HuH-7 (cell line): ENCODE measurements at regions not wholly inside any gene's neighbourhood (a gene's known extent, or its start where the extent isn't known, plus 50 kb on each side); places are given as distances from the start of the nearest gene placed in this dataset.

ENCODE experiments used
- DNase-seq: peaks from one replicate; pipeline ENCODE4 v3.0.0; 2011; ENCODE audit warnings: low spot score

DNA sequence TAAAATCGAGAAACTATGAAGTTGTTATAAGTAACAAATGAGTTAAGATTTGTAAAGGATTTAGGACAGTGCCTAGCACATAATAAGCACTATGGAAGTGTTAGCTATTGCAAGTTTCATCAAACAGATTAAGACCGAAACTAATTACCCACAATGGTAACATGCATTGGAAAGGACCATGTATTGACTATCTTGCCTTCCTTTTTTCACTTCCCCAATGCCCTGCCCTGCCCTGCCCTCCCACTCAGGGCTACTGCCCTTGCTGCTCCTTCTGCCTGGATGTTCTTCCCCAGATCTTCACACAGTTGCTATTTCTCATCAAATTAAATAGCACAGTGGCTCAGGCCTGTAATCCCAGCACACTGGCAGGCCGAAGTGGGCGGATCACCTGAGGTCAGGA, 202.1 kb upstream of the PSMD7 start:
- DNase-seq: no peak

DNA sequence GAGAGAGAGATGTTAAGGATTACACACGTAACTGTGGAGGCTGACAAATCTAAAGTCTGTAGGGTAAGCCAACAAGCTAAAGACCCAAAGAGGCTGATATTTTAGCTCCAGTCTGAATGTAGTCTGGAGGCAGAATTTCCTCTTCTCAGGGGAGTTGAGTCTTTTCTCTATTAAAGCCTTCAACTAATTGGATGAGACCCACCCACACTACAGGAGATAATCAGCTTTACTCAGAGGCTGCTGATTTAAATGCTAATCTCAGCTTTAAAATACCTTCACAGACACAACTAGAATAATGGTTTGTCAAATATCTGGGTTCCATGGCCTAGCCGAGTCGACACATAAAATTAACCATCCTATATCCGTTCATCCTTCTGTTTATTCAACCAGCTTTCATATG, 204.3 kb upstream of the PSMD7 start:
- DNase-seq: no peak

GRCh38 chr16:74090871-74091270, 205.7 kb upstream of the PSMD7 start:
- DNase-seq: no peak

DNA sequence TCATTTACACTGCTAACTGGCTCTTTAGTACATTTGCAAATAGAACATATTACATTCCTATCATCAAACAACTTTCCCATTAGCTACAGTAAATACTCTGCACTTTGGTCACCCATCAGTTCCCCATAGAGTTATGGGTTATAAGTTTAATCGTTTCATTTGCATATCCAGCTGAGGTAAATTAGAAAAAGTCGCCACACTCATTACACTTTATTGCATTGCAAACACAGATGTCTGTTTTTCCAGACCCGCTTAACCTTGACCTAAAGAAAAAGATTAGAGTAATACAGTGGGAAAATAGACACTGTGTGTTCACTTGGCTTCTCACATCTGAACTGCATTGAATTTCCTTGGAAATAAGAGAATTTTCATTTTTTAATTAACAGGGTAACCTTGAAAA, 213.1 kb upstream of the PSMD7 start:
- no peak for DNase-seq

- DNase-seq: no peak
Measured at GRCh38 chr16:74080311-74080710, 216.3 kb upstream of the PSMD7 start.

- DNase-seq: no peak
Measured at GRCh38 chr16:74079232-74079586, 217.4 kb upstream of the PSMD7 start.

DNA sequence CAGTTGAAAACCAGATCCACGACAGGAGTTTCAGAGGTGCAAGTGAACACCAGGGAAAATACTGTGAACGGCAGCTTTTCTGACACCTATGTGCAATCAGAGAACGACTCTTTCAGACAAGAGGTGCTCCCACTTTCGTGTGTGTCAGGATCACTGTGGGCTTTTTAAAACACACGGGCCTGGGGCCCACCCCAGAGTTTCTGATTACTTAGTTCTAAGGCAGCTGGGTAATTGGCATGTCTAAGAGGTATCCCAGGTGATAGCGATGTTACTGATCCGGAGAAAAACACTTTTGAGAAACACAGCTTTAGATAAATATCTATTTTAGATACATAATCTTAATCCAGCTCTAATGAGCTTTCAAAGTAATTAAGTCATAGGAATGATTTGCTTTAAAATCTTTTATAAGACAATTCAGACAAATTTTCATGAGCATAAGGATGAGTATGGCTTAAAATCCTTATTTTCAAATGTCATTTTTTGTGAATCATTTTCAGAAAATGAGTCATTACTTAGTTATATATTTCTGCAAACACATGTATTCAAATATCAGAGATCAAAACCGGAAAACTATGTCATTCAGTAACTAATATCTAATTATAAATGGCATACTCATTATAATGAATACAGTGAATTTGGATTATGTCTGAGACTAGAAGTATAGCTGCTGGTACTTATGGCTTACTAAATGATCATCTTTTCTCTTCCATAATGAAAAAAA, 217.9 kb upstream of the PSMD7 start:
- no peak for DNase-seq

- no peak for DNase-seq
Measured at GRCh38 chr16:74076568-74076967, 220.0 kb upstream of the PSMD7 start.

DNA sequence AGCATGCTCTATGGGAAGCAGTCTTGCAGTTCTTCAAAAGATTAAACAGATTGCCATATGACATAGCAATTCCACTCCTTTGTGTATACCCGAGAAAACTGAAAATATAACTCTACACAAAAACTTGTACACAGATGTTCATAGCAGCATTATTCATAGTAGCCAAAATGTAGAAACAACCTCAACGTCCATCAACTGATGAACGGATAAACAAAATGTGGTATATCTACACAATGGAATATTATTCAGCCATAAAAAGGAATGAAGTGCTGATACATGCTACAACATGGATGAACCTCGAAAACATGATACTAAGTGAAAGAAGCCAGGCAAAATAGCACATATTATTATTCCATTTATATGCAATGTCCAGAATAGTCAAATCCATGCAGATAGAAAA, 221.2 kb upstream of the PSMD7 start:
- DNase-seq: no peak

- DNase-seq: no peak
Measured at GRCh38 chr16:74073456-74073855, 223.2 kb upstream of the PSMD7 start.

GRCh38 chr16:74071996-74072535, 224.5 kb upstream of the PSMD7 start:
- no peak for DNase-seq

DNA sequence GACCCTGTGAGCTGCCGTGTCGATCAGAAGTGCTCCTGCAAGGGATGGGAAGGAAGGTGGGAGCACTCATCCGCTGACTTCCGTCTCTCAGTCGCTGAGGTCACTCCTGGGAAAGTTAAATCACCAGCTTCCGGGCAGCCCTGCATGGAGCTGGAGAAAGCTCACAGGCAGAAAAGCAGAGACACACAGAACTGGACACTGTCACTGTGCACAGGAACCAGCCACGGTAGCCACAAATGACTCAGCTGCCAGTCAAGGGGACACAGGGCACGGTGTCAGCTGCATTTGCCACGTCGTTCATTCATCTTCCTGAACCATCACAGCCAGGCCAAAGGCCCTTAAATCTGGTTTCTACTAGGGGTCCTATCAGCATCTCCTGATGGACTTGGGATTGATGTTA, 226.4 kb upstream of the PSMD7 start:
- DNase-seq: no peak

- no peak for DNase-seq
Measured at GRCh38 chr16:74064120-74064735, 232.4 kb upstream of the PSMD7 start.

DNA sequence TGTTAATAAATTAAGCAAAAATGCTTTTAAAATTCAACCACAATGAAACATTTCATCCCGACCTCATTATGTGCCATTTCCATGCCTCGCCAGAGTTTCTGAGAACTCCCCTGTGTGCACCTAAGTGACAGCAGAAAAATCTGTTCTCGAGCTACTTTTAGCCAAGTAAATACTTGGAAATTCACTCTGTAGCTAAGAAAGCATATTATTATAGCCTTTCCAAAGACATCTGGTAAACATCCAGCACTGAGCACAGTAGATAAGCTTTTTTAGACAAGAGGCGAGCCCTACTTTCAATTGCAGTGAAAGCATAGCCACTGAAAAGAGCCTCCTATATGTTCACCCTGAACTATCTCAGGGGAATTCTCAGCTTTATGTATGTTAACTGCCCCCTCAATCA, 242.8 kb upstream of the PSMD7 start:
- no peak for DNase-seq

DNA sequence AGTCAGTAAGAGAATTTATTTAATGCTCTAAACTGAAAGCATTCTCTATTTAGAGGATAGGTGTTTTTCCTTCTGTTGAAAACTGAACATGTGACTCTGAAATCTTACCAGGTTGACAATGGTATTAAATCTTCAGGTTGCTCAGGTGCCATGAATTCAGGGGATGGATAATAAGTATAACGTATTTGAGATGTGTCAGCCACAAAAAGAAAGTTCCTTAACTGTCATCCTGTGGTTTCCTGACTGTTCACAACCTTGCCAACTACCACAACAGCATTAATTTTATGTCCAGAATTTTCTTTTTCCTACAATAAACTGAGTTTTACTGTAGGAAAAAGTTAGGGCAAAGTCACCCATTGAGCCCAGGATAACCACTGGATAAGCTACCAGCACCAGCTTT, 243.3 kb upstream of the PSMD7 start:
- no peak for DNase-seq

DNA sequence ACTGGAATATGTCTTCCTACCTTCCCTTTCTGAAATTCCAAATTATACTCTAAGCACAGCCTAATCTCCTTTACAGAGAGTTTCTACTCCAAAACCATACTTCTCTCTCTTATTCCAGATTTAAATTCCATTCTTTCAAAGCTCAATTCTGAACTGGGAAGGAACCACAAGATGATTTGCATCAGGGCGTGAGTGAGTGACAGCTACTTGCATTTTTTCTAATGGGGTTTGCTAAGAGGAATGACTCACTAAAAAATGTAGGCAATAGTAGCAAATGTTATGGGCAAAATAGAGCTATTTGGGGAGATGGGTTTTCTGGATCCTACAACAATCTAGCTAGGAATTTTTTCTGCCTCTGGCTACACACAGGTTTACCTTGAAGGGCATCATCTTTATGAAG, 244.6 kb upstream of the PSMD7 start:
- DNase-seq: no peak

- DNase-seq: no peak
Measured at GRCh38 chr16:74049027-74049426, 247.6 kb upstream of the PSMD7 start.

- DNase-seq: no peak
Measured at GRCh38 chr16:74046524-74046923, 250.1 kb upstream of the PSMD7 start.

DNA sequence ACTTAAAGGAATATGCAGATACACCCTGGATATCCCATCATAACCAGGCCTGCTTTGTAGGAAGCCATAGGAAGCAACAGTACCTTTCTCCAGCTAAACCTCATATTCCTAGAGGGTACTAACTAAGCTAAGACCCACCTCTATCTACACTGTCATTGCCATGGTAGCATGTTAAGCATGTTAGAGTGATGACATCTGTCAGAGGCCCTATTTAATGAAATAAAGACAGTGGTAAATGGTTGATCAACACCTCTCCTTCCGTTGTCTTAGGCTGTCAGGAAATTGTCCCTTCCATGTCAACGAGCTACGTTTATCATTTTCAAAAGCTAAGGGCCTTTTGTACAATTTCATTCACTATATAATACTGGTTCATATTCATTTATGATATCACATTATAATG, 251.1 kb upstream of the PSMD7 start:
- DNase-seq: no peak

DNA sequence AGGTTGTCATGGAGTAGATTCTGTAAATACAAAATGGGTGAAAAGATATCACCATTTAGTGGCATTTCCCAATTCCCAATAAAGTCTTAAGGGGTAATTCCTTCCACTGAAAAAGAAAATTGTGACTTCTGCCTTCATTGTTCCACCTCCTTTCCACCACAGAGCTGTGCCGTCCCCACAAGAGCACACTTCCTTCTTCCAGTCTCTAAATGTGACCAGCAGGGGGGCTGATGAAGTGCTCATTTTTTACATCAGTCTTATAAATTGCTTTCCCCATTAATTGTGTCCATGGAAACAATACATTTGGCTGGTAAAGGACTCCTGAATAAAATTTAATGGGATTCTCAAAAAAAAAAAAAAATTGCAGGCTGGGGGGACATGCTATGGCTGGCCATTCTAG, 260.8 kb upstream of the PSMD7 start:
- peak; percentile 20 for DNase-seq

GRCh38 chr16:74034862-74035261, 261.8 kb upstream of the PSMD7 start:
- DNase-seq: peak; percentile 46

DNA sequence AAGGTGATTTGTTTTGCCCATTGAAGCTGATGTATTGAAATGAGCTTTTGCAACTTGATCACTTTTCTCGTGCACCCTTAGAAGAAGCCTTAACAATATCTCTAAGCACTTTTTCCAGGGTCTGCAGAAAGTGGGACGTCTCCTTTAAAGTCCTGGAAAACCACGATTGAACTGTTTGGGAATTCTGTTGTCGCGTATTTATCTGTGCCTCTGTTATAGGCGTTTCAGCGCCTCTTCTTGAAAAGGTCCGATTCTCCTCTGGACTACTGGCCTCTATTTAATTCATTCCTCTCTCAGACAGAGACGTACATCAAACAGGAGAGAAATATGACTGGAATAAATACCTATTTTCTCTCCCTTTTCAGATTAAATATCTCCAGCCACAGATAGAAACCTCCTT, 262.4 kb upstream of the PSMD7 start:
- DNase-seq: no peak

DNA sequence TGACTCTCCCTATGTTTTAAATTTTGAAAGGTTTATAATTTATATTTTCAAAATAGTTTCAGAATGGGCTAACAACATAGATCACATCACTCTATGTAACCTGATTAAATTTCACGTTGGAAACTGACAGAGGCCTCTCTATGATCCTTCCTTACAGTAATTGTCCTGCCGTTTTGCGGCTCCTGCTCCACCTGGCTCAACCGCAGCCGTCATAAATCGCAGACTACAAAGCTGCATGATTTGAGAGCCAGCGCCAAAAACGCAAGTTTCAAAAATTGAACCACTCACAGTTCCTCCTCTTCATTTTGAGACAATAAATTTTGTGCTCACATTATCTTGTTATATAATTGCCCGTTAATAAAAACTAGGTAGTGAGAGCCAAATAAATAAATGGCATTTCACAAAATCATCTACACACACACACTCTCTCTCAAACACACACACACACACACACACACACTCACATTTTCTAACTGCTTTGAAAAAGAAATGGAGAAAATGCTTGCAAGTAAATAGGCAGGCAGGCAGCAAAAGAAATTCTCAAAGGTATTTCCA, 263.1 kb upstream of the PSMD7 start:
- no peak for DNase-seq

- DNase-seq: no peak
Measured at GRCh38 chr16:74031551-74031950, 265.1 kb upstream of the PSMD7 start.
